ENCODE measurements at regions not wholly inside any gene's neighbourhood (a gene's known extent, or its start where the extent isn't known, plus 50 kb on each side); places are given as distances from the start of the nearest gene placed in this dataset.

- TF ChIP-seq CTCF (IDR thresholded peaks at IDR 0.05; ENCODE audit: low read depth, low read length) (no peak), EZH2phosphoT487 (IDR thresholded peaks at IDR 0.05; ENCODE audit: low read depth) (no peak)
Observed at GRCh38 chr10:60591119-60591518, 187.2 kb upstream of the CDK1 start.
